ENCODE measurements at regions not wholly inside any gene's neighbourhood (a gene's known extent, or its start where the extent isn't known, plus 50 kb on each side); places are given as distances from the start of the nearest gene placed in this dataset.
"Not testable (repeated sequence)": the region's sequence is repeated elsewhere in the genome, so short reads cannot be mapped to it uniquely, and the experiment has no call there.

- no peak for DNase-seq
Measured at GRCh38 chr3:20451170-20451569, 265.2 kb upstream of the SGO1 start.

DNA sequence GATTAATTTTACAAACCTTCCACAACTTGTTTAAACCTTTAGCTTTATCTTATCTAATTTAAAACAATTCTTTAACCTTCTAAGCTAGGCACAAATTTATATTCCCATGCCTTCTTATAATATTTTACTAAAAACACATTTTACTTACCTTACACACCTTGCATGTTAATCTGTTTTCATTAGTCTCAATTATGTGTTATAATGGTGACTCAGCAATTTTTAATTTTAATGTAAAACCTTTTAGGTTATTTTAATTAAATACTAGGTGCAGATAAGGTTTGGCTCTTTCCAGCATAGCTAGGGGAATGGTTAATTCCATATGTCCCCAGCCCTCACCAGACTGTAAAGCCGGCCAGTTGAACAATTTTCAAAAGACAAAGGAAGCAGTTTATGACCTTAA, 264.6 kb upstream of the SGO1 start:
- no peak for DNase-seq

DNA sequence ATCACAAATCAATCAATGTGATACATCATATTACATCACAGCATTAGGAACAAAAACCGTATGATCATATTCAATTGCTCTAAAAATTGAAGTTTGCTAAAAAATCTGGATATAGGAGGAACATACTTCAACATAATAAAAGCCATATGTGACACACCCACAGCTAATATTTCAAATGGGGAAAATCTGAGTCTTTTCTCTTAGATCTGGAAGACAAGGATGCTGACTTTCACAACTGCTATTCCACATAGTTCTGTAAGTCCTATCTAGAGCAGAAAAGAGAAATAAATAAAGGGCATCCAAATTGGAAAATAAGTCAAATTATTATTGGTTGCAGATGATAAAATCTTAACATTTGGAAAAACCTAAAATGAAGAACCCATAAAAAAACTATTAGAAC, 256.8 kb upstream of the SGO1 start:
- DNase-seq, result no peak

DNA sequence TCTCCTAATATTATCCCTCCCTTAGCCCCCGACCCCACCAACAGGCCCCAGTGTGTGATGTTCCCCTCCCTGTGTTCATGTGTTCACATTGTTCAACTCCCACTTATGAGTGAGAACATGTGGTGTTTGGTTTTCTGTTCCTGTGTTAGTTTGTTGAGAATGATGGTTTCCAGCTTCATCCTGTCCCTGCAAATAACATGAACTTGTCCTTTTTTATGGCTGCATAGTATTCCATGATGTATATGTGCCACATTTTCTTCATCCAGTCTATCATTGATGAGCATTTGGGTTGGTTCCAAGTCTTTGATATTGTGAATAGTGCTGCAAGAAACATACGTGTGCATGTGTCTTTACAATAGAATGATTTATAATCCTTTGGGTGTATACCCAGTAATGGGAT, 241.3 kb upstream of the SGO1 start:
- DNase-seq, result not testable (repeated sequence)

DNA sequence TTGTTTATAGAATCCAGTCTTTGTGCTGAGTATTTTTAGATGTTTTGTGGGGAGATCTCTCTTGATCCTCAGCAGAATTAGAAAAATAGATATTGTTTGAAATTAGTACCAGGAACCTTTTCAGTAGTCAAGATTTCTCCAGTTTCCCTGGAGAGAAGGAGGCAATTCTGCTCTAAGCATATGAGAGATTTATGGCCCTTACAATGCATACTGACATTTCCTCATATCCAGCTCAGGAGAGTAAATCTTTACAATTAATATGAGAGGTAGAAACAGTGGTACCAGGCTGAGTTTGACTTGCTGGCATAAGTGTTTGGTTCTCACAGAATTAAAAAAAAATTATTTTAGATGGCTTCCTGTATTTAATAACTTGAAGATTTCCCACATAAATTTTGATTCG, 239.1 kb upstream of the SGO1 start:
- DNase-seq, result no peak

DNA sequence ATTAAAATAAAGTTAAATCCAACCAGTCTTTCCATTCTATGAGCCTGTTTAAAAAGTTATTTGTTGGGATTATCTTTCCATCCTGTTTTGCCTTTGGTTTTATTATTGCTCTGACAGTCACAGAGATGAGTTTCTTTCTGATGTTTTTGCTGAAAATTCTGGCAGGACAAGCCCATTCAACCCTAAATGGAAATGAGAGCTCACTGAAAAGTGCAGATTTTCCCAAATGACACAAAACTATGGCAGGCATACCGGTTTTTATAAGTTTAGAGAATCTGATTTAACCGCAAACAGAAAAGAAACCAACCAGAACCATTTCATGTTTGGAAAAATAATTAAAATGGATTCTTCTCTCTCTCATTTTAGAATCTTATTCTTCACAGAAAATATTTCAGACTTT, 238.1 kb upstream of the SGO1 start:
- no peak for DNase-seq

- no peak for DNase-seq
Measured at GRCh38 chr3:20422391-20422790, 236.4 kb upstream of the SGO1 start.

- no peak for DNase-seq
Measured at GRCh38 chr3:20417388-20418108, 231.5 kb upstream of the SGO1 start.

DNA sequence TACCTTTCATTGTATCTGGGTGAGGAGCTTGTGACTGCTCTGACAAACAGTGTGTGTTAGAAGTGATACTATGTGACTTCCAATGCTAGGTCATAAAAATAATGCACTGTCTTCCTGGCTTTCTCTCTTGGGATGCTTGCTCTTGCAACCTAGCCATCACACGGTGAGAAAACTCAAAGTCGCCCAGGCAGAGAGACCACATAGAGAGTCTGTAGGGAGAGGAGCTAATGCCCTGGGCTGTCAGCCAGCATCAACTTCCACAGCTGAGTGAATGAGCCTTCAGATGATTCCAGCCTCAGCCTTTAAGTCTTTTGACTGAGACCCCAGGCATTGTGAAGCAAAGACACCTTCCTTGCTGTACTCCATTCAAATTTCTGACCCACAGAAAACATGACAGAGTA, 220.6 kb upstream of the SGO1 start:
- no peak for DNase-seq

DNA sequence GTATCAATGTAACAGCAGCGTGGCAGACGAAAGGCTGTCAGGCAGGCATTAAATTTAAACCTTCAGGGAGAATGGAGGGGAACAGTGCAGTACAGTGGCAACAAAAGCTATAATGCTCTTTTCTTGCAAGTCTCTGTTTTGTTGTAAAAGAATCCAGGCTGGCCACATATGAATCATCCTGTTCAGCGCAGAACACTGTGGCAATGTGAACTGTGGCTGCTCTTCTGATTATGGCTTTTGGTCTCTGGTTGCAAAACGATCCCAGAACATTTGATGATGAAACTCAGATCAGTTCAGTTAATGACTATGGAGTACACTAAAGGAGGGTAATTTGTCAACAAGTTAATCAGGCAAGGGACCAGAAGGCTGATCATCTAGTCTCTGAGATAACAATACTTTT, 219.7 kb upstream of the SGO1 start:
- no peak for DNase-seq

- DNase-seq, result no peak
Measured at GRCh38 chr3:20405231-20405630, 219.2 kb upstream of the SGO1 start.

DNA sequence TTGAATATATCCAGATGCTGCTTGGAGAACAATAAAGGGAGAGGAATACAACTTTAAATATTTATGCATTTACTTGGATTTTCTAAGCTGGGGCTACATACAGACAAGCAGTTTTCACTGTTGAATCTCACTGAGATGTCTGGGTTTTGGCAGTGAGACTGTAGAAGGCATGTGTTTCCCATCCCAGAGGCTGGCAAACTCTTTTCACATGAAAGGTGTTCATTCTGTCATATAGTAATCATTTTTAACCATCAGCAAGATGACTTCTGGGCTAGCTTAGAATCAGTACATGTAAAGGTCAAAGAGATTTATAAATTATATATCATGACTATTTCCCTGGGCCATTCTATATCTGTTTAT, 218.7 kb upstream of the SGO1 start:
- no peak for DNase-seq

DNA sequence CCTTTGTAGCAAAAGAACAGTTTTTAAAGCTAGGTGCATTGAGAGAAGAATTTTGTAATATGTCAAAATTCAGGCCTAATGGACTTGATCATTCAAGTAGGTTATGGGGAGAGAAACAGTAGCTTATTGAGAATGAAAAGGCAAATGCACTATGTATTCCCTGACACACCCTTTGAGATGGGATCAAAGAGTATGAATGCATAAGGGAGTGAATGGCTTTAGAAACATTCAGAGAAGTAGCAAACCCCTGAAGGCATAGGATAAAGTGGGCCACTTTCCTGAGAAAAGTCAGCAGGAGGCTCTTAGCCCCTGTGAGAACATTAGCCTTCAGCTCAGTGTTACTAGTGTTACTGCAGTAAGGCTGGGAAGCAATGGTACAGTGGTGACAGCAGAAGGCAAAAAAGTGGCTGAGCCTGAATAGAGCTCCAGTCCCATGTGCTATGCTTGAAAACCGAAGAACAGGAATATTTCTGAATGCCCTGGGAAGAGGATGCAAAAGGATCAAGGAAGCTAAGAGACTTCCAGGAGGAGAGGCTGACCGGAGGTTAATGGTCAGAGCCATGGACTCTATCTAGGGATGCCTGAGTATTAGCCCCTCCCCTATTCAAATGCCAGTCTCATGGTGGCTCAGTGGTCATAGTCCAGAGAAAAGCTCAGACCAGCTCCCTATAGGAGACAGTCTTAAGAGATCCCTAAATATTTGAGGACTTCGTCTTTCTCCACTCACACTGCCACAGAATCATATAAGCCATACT, 218.2 kb upstream of the SGO1 start:
- DNase-seq, result no peak

DNA sequence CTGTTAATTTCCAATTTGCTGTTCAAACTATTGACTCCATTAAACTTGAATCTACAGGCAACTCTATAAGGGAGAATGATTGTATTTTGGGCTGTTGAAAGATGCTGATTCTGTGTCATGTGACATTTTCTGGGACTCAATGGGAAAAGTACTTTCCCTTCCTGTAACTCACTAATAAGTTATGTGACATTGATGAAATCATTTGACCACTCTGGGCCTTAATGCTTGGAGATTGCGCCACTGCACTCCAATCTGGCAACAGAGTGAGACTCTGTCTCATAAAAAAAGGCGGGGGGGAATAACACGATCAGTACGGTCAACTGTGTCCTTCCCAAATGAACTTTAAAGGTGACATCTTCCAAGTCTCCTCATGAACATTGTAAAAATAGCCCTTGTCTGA, 215.2 kb upstream of the SGO1 start:
- DNase-seq, result no peak

DNA sequence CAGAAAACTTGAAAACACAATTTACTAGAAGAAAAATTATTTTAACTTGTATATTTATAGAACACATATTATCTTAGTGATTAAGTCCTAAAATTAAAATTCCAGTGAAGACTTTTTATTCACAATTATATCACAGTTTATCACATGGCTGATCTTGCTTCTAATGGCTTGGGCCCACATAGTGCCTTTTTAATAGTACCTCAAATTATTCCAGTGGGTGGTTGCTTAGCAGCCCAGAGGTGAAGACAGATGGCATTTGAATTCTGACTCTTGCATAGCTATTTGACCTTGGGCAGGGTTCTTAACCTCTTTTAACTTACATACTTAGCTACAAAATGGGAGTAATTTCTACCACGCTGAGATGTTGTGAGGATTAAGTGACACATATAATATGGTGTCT, 214.7 kb upstream of the SGO1 start:
- DNase-seq, result no peak

DNA sequence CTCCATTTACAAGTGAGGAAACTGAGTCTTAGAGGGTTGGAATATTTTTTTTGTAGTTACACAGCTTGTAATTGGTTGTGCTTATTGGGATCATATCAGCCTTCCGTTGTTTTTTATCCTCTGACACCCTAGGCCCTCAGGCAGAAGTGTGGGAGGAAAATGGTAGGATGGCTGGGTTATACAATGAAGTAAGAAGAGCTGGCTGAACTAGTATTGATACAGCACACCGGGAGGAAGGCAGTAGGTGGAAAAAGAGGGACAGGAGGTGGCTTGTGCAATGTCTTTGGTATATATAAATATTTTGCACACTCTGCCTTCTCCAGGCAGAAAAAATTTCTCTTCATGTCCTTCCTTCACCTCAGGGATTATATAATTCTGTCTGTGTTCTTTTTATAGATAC, 214.3 kb upstream of the SGO1 start:
- no peak for DNase-seq

GRCh38 chr3:20396335-20396734, 210.3 kb upstream of the SGO1 start:
- DNase-seq, result no peak

- DNase-seq, result no peak
Measured at GRCh38 chr3:20395692-20396091, 209.7 kb upstream of the SGO1 start.

GRCh38 chr3:20394243-20394642, 208.2 kb upstream of the SGO1 start:
- DNase-seq, result no peak

DNA sequence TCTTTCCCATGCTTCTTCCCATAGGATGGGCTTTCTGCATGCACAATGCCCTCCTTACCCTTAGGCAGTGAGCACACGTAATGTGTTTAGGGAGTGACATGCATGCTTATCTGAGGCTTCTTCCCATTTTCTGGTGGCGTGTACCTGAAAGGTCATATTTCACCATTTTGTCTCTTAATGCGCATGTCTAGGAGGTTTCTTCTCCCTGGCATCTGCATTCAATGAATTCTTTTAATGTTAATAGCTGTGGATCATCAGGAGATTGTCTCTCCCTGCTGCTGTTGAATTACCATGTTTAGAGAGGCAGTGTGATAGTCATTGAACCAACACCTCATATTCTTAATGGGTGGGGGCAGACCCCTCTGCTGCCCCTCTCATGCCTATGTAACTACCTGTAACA, 205.6 kb upstream of the SGO1 start:
- no peak for DNase-seq

- no peak for DNase-seq
Measured at GRCh38 chr3:20388971-20389370, 203.0 kb upstream of the SGO1 start.

GRCh38 chr3:20380295-20380694, 194.3 kb upstream of the SGO1 start:
- DNase-seq, result no peak

- no peak for DNase-seq
Measured at GRCh38 chr3:20378315-20378714, 192.3 kb upstream of the SGO1 start.

GRCh38 chr3:20376665-20377217, 190.7 kb upstream of the SGO1 start:
- DNase-seq, result no peak

DNA sequence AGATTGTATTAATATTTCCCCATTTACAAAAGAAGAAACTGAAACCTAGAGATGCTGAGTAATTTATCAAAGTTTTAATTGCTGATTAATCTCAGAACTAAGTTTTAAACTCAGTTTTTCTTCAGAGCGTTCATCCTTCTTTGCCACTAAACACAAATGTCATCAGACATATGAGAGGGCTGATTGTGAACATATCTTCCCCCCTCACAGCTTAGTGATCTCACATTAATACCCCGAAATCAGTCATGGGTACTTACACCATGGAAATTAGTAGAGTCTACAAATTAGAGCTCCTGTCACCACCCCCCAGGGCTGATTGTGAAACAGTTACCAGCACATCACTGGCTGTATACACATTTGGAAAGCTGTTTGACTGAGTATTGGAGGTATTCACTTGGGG, 189.3 kb upstream of the SGO1 start:
- no peak for DNase-seq

Measured in GDM1 (cell line).